ENCODE measurements at regions not wholly inside any gene's neighbourhood (a gene's known extent, or its start where the extent isn't known, plus 50 kb on each side); places are given as distances from the start of the nearest gene placed in this dataset.

- TF ChIP-seq CTCF (IDR thresholded peaks at IDR 0.05; ENCODE audit: borderline replicate concordance, extremely low read depth, low read length, poor library complexity, severe bottlenecking) (no peak), EZH2 (IDR thresholded peaks at IDR 0.05; ENCODE audit: borderline replicate concordance, low read depth, low read length, severe bottlenecking) (no peak)
Measured at GRCh38 chr7:19557726-19558465, 150.9 kb downstream of the POLR1F start.
